ENCODE measurements at regions not wholly inside any gene's neighbourhood (a gene's known extent, or its start where the extent isn't known, plus 50 kb on each side); places are given as distances from the start of the nearest gene placed in this dataset.

DNA sequence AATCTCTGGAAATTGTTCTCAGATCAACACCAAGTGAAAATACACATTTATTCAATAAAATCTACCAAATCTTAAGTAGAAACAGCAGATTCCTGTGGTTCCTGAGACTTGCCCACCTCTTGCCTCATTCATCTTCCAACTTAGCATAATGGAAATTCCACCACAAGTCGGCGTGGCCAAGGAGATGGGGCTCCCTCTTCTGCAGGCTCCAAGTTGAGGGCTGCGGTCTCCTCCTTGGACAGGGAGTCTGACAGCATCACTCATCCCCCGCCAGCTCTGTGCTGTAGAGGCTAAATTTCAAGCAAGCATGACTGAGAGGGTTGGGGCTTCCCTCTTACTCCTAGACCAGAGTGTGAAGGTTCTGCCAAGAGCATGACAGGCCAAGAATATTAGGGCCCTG, 273.7 kb downstream of the DIRAS2 start:
- TF ChIP-seq, protein P1, sequence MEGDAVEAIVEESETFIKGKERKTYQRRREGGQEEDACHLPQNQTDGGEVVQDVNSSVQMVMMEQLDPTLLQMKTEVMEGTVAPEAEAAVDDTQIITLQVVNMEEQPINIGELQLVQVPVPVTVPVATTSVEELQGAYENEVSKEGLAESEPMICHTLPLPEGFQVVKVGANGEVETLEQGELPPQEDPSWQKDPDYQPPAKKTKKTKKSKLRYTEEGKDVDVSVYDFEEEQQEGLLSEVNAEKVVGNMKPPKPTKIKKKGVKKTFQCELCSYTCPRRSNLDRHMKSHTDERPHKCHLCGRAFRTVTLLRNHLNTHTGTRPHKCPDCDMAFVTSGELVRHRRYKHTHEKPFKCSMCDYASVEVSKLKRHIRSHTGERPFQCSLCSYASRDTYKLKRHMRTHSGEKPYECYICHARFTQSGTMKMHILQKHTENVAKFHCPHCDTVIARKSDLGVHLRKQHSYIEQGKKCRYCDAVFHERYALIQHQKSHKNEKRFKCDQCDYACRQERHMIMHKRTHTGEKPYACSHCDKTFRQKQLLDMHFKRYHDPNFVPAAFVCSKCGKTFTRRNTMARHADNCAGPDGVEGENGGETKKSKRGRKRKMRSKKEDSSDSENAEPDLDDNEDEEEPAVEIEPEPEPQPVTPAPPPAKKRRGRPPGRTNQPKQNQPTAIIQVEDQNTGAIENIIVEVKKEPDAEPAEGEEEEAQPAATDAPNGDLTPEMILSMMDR (IDR thresholded peaks at IDR 0.05), result no peak
- TF ChIP-seq POLR2A (IDR thresholded peaks at IDR 0.05), result no peak

Measured in gastroesophageal sphincter (tissue), 3 donors.